Thyroid gland (tissue), 4 donors: ENCODE measurements at regions not wholly inside any gene's neighbourhood (a gene's known extent, or its start where the extent isn't known, plus 50 kb on each side); places are given as distances from the start of the nearest gene placed in this dataset.

ENCODE experiments used
- DNase-seq, 2 donors: peaks; one replicate each; pipeline ENCODE4 v3.0.0-alpha.2; 2019
- H3K27ac ChIP-seq, 3 donors: fragments of 200-600 bp; sonication (generic); 1 replicate in 2 of 3; 2 replicates in 1 of 3; pipeline ENCODE4 v1.5.1; 2016 to 2019; ENCODE audit warnings: mild to moderate bottlenecking in 1 of 3, moderate library complexity in 1 of 3
- H3K27me3 ChIP-seq: fragments of 200-600 bp; sonication (generic); one replicate; pipeline ENCODE4 v1.5.1; 2019
- H3K36me3 ChIP-seq, 2 donors: fragments of 200-600 bp; sonication (generic); one replicate each; pipeline ENCODE4 v1.5.1; 2016 to 2019
- H3K4me1 ChIP-seq, 2 donors: fragments of 200-600 bp; sonication (generic); one replicate each; pipeline ENCODE4 v1.5.1; 2017 to 2019
- H3K4me3 ChIP-seq, 3 donors: fragments of 200-600 bp; sonication (generic); replicated peaks in 1 of 3; 1 replicate in 2 of 3; 2 replicates in 1 of 3; pipeline ENCODE4 v1.5.1; 2016; ENCODE audit warnings: mild to moderate bottlenecking in 1 of 3
- H3K9me3 ChIP-seq: fragments of 200-600 bp; sonication (generic); one replicate; pipeline ENCODE4 v1.5.1; 2017
- CTCF ChIP-seq, 6 experiments: fragments of 200-600 bp in 3 of 6; fragments of 450-650 bp in 3 of 6; sonication (generic) in 3 of 6; IDR thresholded peaks; one replicate each; pipeline ENCODE4 v1.5.1; 2016 to 2019; ENCODE audit warnings: antibody characterized with exemption in 6 of 6, mild to moderate bottlenecking in 2 of 6, inconsistent platforms in 1 of 6, moderate library complexity in 1 of 6
- POLR2A ChIP-seq, 2 donors: fragments of 450-650 bp; IDR thresholded peaks; one replicate each; pipeline ENCODE4 v1.6.1; 2017; ENCODE audit warnings: antibody characterized with exemption in 2 of 2, mild to moderate bottlenecking in 2 of 2, moderate library complexity in 1 of 2
- WGBS, 2 donors: methylation state at CpG; one replicate each; pipeline ENCODE4 v1.1.5; 2017; 5-methylcytosine and 5-hydroxymethylcytosine counted together
- intact Hi-C: fragments of 100-400 bp; cut with DNase I; formaldehyde crosslinking; loops from one replicate; pipeline ENCODE4 v1.15.1; 2023

GRCh38 chr11:130780437-130780836 is 135.8 kb downstream of the SNX19 start:
- TF ChIP-seq POLR2A (IDR thresholded peaks at IDR 0.05) (no peak), CTCF (IDR thresholded peaks at IDR 0.05) (no peak)
- peaks cover 0 to 15% of the 10 kb centered on the region in 2 donors for H3K4me1 ChIP-seq
- H3K27me3 ChIP-seq, result no peaks in the 10 kb centered on the region
- no peaks in the 10 kb centered on the region for H3K9me3 ChIP-seq
- H3K36me3 ChIP-seq, result no peaks in the 10 kb centered on the region
- H3K4me3 ChIP-seq, result no peak overlapping the region
- no peak overlapping the region for H3K27ac ChIP-seq
- no peak for DNase-seq
- WGBS, 2 donors, result 78 to 81% methylated on average over 4 of the region's 4 CpGs
- intact Hi-C loops, result no loop called here

GRCh38 chr11:130781931-130782330 is 134.3 kb downstream of the SNX19 start:
- H3K9me3 ChIP-seq, result no peaks in the 10 kb centered on the region
- H3K4me3 ChIP-seq, result no peak overlapping the region
- WGBS, 2 donors, result 67 to 71% methylated on average over 2 of the region's 2 CpGs
- TF ChIP-seq POLR2A (IDR thresholded peaks at IDR 0.05), result no peak
- no peak for TF ChIP-seq CTCF (IDR thresholded peaks at IDR 0.05)
- DNase-seq, result no peak
- intact Hi-C loops, result no loop called here
- H3K4me1 ChIP-seq, result peaks cover 7 to 23% of the 10 kb centered on the region in 2 donors
- no peaks in the 10 kb centered on the region for H3K27me3 ChIP-seq
- H3K27ac ChIP-seq, result peak overlapping the region in 1 of 3 donors; percentile 15
- H3K36me3 ChIP-seq, result no peaks in the 10 kb centered on the region

GRCh38 chr11:130782361-130783222 is 133.7 kb downstream of the SNX19 start:
- Histone ChIP-seq H3K27ac (peak overlapping the region in 2 of 3 donors; percentile 15 to 27), H3K36me3 (no peaks in the 10 kb centered on the region), H3K4me1 (peaks cover 14 to 28% of the 10 kb centered on the region in 2 donors), H3K9me3 (no peaks in the 10 kb centered on the region), H3K27me3 (no peaks in the 10 kb centered on the region), H3K4me3 (no peak overlapping the region)
- intact Hi-C loops, result no loop called here
- 68 to 69% methylated on average over 14 of the region's 14 CpGs for WGBS, 2 donors
- no peak for DNase-seq
- TF ChIP-seq CTCF (IDR thresholded peaks at IDR 0.05) (no peak), POLR2A (IDR thresholded peaks at IDR 0.05) (no peak)

GRCh38 chr11:130783323-130783722 is 133.0 kb downstream of the SNX19 start:
- no peaks in the 10 kb centered on the region for H3K27me3 ChIP-seq
- no peaks in the 10 kb centered on the region for H3K9me3 ChIP-seq
- WGBS, 2 donors, result 93 to 99% methylated on average over 2 of the region's 2 CpGs
- intact Hi-C loops, result no loop called here
- TF ChIP-seq POLR2A (IDR thresholded peaks at IDR 0.05) (no peak), CTCF (IDR thresholded peaks at IDR 0.05) (no peak)
- H3K27ac ChIP-seq, result peak overlapping the region in 2 of 3 donors; percentile 15 to 27
- H3K36me3 ChIP-seq, result no peaks in the 10 kb centered on the region
- H3K4me3 ChIP-seq, result no peak overlapping the region
- no peak for DNase-seq
- H3K4me1 ChIP-seq, result peaks cover 18 to 35% of the 10 kb centered on the region in 2 donors

GRCh38 chr11:130785380-130786116 is 130.7 kb downstream of the SNX19 start:
- Histone ChIP-seq H3K27ac (no peak overlapping the region), H3K4me1 (peaks cover 18 to 37% of the 10 kb centered on the region in 2 donors), H3K9me3 (no peaks in the 10 kb centered on the region), H3K36me3 (no peaks in the 10 kb centered on the region), H3K27me3 (no peaks in the 10 kb centered on the region), H3K4me3 (no peak overlapping the region)
- 82 to 96% methylated on average over 4 of the region's 4 CpGs for WGBS, 2 donors
- intact Hi-C loops, result no loop called here
- TF ChIP-seq POLR2A (IDR thresholded peaks at IDR 0.05), result no peak
- TF ChIP-seq CTCF (IDR thresholded peaks at IDR 0.05), result no peak
- no peak for DNase-seq
